ENCODE measurements at regions not wholly inside any gene's neighbourhood (a gene's known extent, or its start where the extent isn't known, plus 50 kb on each side); places are given as distances from the start of the nearest gene placed in this dataset.

DNA sequence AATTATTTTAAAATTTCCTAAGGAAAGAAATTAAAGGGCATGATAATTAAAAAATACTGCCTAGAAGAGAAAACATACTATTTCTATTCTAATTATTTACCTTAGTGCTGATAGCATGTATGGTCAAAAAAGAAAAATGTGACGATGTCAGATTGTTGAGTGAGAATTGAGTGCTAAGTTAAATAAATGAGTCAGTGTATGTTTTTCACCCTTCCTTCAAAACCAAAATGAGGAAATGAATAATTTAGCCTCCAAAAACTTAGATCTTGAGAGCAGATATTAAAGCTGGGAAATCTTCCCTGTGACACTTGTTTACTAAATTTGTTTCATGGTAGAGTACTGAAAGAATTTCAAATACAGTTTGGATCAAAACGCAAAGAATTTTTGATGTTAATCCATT is 58.6 kb upstream of the NYAP2 start:
- no peak for DNase-seq

DNA sequence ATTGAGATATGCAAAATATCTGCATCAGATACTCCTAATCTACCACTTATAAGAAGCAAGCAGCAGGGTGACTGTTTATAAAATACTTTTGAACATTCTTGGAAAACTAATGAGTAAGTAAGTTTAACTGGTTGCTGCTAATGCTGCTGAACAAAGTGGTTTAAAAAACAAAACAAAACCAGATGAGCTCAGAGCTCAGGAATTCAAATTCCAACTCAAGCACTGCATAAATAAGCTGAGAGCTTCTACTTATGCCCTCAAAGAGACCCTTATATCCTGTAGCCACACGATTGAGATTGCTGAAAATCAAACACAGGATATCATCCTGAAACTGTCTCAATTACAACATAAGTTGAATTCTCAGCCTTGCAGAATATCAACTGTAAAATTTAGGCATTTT is 62.3 kb upstream of the NYAP2 start:
- DNase-seq: peak; percentile 27

DNA sequence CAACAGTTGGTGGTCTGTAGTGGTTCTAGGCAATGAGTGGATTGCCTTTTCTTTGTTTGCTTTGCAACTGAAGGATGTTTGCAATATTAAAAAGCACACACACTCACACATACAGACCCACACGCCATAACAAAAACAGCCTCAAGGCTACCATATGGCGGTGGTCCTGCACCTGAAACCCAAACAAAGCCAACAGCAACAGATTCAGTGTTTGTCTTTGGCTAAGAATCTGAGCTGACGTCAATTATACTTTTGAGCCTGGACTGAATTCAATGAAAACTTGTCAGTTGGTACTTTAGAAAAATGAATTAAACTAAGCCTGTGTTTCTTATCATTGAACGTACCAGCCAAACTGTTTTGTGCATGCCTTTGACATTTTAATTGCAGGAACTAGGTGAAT is 65.0 kb upstream of the NYAP2 start:
- DNase-seq: no peak

DNA sequence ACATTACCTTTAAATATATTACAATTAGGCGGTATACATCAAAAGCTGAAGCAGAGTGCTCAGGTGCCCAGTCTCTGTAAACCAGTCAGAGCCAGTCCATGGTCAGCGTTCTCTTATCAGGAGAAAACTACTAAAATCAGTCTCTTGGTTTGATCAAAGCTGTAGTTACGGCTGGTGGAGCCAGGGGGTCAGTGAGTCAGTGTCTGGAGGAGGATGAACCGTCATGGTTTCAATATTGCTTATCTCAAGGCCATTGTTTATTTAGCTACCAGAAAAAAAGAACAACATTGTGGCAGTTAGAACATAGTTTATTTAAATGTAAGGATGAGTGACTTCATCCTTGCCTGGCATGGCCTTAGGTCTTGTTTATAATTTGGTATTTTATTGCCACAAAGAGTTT is 71.3 kb upstream of the NYAP2 start:
- DNase-seq: no peak

DNA sequence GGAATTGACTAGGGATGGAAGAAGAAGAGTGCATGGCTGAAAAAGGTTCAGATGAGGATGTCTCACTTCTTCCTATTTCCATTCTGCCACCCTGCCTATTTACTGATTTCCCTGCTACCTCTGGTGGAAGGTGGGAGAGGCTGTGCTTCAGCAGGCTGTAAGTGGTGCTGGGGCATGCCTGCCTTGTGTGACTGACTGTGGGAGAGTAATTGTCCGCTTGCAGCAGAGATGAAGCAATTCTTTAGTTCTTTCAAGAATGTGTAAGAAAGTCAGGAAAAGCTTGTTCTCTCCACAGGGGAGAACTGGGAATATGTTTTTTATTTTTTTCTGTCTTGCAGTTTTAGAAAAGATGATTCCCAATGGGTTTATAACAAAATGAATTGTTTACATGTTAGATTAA is 72.5 kb upstream of the NYAP2 start:
- DNase-seq: no peak

DNA sequence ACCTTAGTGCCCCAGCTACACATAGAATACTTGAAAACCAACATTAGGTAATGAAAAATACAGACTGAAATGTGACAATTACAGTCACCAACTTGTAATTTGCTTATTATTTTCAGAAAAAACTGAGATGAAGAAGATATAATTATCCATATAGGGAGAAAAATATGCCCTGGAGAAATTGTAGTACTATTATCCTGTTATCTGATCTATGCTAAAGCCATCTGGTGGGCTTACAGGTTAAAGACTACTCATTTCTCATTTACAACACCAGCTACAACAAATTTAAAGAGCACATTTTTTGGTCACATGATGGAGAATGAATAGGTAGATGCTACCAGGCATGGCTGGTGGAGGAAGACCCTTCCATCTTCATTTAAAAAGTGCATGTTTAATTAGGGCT is 79.6 kb upstream of the NYAP2 start:
- no peak for DNase-seq

DNA sequence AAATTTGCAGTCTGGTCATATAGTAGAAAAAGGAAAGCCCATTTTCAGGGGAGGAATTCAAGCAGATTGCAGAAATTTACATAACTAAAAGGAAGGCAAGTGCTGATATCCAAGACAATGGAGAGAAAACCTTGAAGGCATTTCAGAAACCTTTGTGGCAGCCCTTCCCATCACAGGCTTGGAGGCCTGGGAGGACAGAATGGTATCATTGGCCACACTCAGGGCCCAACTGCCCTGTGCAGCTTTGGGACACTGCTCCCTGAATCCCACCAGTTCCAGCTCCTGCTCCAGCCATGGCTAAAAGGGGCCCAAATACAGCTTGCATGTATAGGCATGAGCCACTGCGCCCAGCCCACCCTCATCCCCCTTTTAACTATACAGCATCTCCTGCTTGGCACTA is 81.1 kb upstream of the NYAP2 start:
- DNase-seq: no peak

DNA sequence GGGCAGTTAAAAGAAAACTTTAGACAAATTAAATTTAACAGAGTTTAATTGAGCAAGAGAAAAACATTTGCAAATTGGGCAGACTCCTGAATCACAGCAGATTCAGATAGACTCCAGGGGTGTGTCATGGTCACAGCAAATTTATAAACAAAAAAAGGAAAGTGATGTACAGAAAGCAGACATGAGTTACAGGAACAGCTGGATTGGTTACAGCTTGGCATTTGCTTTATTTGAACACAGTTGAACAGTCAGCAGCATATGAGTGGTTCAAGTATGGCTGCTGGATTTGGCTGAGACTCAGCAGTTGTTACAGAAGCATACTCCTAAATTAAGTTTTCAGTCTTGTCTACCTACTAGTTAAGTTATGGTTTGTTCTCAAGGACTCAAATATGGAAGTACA is 82.3 kb upstream of the NYAP2 start:
- DNase-seq: no peak

DNA sequence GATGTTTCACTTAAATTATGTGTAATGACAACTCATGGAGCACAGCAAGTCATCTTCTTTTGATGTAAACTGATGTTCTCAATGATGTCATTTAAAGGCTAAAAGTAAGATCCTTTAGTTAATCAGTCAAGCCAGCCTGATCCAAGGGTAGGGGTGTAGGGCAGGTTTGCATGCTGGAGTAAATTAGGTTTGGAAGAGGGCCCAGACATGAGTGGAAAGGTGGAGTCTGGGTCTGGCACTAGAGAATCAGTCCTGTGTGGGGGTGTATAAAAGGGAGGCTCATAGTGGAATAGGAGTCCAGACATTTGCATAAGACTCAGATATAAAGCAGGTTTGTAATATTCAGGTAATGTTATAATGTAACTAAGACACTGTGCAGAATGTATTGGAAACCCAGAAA is 88.8 kb upstream of the NYAP2 start:
- no peak for DNase-seq

DNA sequence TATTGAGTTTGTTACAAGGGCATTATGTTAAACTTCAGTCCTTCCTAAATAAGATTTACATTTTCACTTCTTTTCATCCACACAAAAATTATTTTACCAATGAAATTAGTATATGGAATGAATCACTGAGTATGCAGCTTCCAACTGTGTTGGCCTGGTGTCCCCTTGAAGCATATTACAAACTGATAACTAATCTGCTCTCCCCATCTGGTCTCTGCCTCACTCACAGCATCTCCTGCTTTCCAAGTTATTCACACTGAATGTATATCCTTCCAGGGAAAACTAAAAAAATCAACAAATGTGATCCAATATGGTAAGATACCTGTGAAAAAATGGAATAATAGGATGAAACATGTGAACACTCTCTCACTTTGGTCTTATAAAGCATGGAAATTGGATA is 90.0 kb upstream of the NYAP2 start:
- DNase-seq: no peak

DNA sequence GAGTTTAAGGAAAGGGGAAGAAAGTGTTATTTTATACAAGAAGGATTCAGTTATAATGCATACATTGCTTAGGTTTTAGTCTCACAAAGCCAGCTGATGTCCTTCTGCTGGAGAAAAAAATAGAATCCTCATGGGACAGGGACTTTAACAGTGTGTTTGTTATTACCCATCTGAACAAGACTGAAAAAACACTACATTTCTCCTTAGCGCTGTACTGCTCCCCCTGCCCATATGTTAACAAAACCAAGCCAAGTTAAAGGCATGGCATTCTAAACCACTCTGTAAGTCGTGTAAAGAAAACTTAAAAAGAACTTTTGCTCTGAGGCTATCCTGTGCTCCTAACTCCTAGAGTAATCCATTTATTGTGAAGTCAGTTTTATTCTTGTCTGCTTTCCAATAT is 102.6 kb upstream of the NYAP2 start:
- DNase-seq: no peak

DNA sequence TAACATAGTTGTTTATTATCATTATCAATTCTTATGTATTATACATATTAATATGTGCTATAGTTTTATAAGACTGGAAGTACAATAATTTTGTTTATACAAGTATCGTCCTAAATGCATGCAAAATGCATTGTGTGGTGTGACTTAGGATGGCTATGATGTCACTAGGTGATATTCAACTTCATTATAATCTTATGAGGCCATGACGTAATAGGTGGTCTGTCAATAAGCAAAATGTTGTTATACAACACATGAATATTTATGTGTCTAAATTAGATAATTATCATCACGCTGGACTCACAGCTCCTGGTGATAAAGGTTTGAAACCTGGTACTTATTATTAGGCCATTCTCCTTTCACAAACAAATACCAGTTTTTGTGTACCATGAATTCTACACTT is 104.4 kb upstream of the NYAP2 start:
- DNase-seq: no peak

DNA sequence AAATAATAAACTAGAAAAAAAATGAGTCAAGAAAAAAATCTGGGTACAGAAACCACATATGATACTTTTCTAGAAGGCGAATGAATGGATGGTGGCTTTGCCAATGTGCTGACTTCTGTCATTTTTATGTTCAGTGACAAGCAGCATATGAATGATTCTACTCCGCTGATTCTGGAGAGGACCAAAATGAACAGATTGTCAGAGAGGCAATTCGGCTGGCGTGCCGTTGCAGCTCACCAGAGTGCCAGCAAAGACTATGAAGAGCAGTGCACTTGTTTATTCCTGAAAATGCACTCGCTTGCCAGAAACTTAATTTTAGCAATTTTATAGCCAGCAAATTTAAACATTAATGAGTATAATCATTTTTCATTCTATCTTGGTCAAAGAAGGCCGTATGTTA is 105.9 kb upstream of the NYAP2 start:
- no peak for DNase-seq

DNA sequence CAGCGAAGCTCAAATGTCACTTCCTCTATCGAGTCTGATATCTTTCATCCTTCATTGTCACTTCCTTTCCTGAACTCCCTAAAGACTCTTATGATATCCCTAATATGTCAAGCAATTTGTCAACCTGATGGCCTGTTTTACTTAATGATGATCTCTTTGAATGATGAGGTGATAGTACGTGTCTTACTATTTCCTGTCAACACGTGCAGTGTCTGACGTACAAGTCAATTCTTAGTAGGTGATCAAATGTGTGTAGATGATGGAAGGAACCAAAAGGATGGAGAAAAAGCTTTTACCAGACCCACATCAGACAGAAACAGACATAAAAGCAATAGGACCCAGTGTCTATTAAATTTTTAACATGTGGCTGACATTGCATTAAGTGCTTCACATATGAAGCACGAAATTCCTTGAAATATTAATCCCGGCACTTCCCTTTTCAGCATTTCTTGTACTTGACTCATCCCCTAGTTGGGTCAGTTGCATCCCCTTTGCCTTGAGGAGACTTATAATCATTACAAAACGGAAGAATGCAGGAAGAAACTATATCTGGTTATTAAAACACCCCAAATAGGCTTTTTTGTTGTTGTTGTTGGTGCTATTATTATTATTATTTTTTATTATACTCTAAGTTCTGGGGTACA is 108.6 kb upstream of the NYAP2 start:
- no peak for DNase-seq

DNA sequence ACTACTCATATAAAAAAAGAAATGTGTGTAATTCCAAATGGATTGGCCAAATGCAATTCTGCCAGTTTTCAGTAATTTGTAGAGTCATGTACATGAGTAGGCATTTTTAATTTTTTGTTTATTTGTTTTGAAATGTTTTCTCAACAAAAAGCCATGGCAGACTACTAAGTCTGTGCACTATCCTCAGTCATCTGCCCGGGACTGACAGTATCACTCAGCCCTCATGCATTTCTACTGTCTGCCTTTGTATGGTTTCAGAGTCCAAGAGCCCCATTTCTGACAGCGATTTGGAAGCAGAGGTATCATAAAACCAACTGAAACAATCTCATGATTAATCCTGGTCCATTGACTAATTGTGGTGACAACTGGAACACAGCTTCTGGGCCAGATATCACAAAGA is 109.9 kb upstream of the NYAP2 start:
- DNase-seq: no peak

DNA sequence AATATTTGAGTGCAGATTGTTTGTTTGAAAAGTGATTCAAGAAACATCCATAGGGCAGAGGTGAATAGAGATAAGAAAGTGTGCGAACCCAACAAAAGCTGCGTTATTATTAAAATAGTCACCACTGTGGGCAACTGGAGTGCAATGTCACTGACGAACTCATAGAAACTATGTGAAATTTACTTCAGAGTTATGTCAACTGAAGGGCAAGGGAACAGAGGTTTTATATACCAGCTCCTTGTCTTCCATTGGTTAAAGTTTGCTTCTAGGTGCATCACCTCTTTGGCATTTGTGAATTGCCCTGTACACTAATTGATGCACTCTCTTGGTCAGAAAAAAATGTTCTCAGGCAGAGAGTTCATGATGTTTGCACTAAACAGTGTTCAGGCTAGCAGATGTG is 110.5 kb upstream of the NYAP2 start:
- no peak for DNase-seq

DNA sequence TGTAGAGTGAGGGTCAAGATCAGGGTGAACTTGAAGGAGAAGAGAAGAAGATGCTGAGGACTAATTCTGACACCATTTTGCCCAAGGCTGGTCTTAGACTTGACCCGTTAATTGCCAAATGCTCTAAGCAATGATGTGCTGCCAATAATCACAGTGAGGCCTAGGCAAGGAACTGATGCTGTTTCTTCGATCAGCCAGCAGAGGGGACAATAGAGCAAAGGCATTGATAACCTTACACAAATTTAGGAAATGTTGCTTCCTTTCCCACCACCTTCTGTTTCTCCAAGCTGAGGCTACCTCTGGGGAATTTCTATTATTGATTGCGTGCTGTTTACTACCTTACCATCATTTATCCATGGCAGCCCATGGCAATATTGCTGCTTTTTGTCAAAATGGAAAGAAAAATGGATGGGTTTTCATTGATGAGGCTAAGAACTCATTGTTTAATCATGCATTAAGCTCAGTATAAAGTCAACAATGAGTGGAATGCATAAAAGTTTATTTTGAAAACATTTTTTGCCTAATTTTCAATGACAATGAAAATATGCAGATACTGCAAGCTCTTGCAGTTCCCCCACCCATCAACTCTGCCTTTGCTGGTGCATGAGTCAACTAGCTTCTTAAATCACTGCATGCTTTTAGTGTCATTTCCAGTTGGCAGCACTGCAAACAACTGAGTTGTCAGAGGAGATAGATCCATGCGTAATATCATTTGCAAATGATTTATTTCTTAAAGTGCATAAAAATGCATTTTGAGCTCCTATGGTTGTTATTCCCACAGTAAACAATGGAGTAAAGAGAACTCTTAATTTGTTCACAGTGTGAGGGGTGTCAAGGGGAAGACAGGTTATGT is 116.4 kb upstream of the NYAP2 start:
- no peak for DNase-seq

DNA sequence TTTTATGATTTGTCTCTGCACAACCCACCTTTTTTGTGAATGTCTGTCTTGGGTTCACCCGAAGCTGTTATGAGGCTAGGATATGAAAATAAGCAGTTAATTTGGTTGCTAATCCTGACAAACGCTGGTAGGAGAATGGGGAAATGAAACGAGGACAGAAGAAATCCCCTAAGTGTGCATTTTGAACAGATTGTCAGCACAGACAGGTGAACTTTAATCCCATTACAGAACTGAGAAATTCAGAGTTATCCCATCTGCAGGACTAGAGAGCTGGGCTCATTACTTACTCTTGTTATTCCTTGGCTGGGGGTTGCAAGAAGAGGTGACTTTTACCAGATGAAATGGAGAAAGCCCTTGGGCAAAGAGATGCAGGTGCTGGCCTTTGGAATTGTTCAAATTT is 123.3 kb upstream of the NYAP2 start:
- no peak for DNase-seq

DNA sequence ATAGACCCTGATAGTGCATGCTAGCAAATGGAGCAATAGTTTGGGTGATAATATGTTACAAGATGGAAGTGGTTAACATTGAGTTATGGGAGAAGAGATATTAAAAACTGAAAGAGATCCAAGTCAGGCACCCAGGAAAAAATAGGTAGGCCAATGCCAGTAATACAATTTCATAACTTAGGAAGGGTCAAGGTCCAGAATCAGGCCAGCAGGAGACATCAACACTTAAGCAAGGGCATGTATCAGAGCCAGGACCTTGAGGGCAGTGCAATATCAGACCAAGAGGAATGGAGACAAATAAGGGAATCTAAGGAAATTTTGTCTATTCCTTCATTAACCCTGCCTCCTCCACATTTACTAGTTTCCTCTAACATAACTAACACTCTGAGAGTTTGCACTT is 124.1 kb upstream of the NYAP2 start:
- DNase-seq: no peak

DNA sequence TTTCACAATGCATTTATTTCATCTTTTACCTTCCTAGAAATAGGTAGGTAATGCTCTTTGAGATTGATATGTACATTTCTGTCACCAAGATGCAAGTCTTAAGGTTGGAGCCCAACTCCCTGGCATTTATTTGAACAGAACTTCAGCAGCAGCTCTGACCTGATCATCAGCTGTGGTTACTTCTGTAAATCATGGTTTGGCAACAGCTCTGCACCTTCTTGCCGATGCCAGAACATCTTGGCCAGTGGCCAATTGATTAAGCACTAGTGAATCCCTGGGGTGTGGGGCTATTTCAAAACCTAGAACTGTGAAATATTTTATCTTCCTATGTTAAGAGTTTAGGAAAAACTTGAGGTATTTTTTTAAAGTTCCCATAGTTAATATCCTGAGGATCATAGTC is 124.8 kb upstream of the NYAP2 start:
- no peak for DNase-seq

DNA sequence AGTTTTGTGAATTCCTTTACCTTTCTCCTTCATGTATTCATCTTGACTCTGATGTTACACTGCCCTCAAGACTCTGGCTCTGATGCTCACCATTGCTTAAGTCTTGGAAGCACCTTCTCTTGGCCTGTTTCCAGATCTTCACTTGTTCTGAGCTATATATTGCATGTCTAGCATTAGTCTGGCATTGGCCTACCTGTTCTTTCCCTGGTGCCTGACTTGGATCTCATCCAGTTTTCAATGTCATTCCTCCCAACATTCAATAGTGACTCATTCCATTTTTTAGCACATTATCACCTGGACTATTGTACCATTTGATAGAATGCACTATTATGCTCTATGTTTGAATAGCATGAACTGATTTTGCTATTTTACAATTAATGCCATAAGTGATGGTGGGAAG is 127.3 kb upstream of the NYAP2 start:
- no peak for DNase-seq

DNA sequence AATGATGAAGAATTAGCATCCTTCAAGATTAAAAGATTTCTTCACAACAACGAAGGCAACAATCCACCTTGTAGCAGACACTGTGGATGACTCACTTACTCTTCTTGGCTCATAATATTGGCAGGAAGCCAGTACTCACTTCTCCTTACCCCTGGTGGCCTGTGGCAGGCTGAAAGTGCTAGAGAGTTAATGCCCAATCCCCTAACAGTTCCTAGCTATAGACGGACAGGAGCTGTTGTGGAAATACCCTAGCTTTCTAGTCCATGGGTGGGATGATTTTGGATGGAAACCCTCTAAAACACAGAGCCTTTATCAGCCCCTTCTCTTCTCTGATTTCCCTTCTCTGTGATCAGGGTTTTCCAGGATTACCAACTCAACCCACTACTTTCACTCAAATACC is 128.6 kb upstream of the NYAP2 start:
- DNase-seq: no peak

DNA sequence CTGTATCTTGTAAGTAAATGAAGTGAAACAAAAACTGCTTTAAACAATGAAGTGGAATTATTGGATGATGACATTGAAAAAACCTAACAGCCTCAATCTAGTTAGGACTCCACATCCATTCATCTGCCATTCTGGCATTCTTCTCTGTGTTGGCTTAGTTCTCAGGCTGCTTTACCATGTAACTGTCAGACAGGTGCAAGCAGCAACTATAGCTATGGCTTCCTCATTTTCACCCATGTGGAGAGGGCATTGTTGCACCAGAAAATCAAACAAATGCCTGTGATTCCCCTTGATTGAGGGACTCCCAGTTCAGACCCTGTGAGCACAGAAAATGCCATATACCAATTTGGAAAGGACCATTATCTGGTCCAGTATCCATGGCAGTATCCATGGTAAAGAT is 129.5 kb upstream of the NYAP2 start:
- DNase-seq: no peak

DNA sequence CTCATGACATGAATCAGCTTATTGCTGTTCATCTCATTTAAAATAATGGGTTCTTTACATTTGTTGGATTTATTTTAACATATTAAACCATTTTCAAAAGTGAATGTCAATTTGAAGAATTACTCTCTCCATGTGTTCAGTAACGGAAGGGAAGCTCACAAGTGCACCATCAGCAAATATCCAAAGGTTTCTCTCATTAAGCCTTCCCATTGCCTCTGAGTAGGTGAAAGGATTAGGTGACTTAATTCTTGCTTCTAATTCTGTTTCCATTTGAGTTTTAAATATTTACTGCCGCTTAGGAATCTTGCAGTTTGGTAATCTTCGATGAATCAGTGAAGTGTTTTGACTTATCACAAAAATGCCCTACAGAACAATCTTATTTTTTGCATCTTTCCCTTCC is 145.1 kb upstream of the NYAP2 start:
- no peak for DNase-seq

DNA sequence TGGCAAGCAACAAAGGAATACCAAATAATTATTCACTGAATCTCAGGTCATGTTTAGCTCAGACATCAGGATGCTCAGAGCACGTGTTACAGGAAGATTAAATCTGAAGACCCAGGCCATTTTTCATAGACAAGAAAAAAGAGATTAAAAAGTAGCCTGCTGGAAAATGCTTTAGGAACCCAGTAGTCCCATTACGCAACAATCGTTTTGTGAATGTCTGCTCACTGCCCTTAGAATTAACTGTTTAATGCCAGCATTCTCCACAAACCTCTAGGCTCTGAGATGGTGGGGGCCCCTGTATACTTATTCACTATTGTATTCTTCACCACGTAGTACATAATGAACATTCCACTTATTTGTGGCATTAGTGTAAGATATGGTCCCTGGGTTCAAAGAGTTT is 154.6 kb upstream of the NYAP2 start:
- no peak for DNase-seq
